ENCODE measurements at regions not wholly inside any gene's neighbourhood (a gene's known extent, or its start where the extent isn't known, plus 50 kb on each side); places are given as distances from the start of the nearest gene placed in this dataset.

DNA sequence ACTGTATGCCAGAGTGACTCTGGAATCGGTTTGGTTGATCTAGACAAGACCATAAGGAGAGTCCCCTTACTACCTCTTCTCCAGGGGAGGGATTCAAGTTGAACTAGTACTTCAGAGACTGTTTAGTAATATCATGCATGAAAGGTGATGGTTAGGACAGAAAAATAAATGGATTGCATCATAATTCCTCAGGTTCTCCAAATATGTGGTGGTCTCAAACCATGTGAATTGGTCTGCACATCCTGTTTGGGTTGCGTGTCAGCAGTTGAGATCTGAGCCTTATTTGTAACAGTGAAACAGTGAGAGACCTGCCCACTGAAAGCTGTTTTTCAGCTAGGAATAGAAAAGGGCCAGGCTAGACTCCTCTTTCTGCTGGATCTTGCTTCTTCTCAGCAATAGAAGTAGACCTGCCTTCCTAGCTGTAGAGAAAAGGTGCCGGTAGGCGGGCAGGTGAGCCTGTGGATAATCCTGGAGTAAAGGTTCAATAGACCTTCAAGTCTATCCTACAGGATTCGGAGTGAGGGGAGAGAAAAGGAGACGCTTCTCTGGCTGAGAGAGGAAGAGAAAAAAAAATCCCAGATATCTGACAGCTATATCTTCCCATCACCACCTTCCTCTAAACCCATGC lies 258.5 kb upstream of the E2F7 start:
- Histone ChIP-seq H3K14ac (ENCODE audit: low read length) (no peak overlapping the region), H3K4me1 (ENCODE audit: control insufficient read depth in 1 of 2, insufficient read depth in 2 of 2, low read length in 2 of 2) (peaks cover 2% of the 10 kb centered on the region in 2 experiments), H2AFZ (ENCODE audit: insufficient read depth, low read length, poor library complexity) (no peak overlapping the region), H3K27me3 (ENCODE audit: insufficient read depth, low read length) (peaks cover 12% of the 10 kb centered on the region), H2BK5ac (ENCODE audit: low read depth, low read length, poor library complexity) (no peak overlapping the region), H3K9ac (ENCODE audit: low read length) (no peak overlapping the region), H3K4me2 (ENCODE audit: low read length) (no peak overlapping the region), H3K36me3 (ENCODE audit: control insufficient read depth in 1 of 2, insufficient read depth in 2 of 2, low read length in 2 of 2) (no peaks in the 10 kb centered on the region), H4K91ac (ENCODE audit: low read depth, low read length) (no peak overlapping the region), H3K9me3 (ENCODE audit: insufficient read depth, low read depth, low read length) (no peaks in the 10 kb centered on the region), H4K8ac (ENCODE audit: low read depth, low read length) (no peak overlapping the region), H3K4ac (ENCODE audit: low read depth, low read length) (no peak overlapping the region), H3K79me1 (ENCODE audit: low read length) (no peaks in the 10 kb centered on the region), H3K79me2 (ENCODE audit: control insufficient read depth, insufficient read depth, low read length, poor library complexity) (no peaks in the 10 kb centered on the region), H2AK5ac (ENCODE audit: low read length) (no peak overlapping the region), H2BK12ac (ENCODE audit: low read length) (no peak overlapping the region), H3K27ac (ENCODE audit: low read depth, low read length) (no peak overlapping the region), H4K12ac (ENCODE audit: low read depth, low read length) (no peak overlapping the region), H3K18ac (ENCODE audit: low read length) (no peak overlapping the region), H3K4me3 (ENCODE audit: low read depth, low read length) (no peak overlapping the region), H2BK120ac (ENCODE audit: insufficient read depth, low read length, poor library complexity) (no peak overlapping the region), H3K23ac (ENCODE audit: low read length) (no peak overlapping the region)
- WGBS (ENCODE audit: extremely low coverage, insufficient coverage, insufficient read length): no CpG with 5 or more reads among the region's 6 CpGs
- DNase-seq: no peak

DNA sequence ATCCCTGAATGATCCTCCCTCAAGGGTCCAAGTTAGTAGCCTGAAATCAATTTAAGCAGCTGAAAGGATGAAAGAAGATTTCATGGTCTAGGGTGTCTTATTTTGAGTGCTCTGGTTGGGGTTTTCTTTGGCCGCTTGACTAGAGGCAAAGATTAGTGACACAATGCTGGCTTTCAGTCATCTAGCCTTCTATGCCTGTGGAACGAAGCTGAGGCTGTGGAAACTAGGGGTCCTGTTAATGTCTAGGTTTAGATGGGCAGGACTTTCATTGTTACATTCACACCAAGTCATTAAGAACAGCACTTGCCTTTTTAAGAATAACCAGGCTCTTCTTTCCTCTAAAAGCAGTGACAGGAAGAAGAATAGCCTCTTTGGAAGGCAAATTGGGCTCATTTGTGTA lies 253.8 kb upstream of the E2F7 start:
- no peak overlapping the region for H3K4ac ChIP-seq (ENCODE audit: low read depth, low read length)
- DNase-seq: no peak
- H4K12ac ChIP-seq (ENCODE audit: low read depth, low read length): no peak overlapping the region
- no peaks in the 10 kb centered on the region for H3K36me3 ChIP-seq (ENCODE audit: control insufficient read depth in 1 of 2, insufficient read depth in 2 of 2, low read length in 2 of 2)
- H2BK120ac ChIP-seq (ENCODE audit: insufficient read depth, low read length, poor library complexity): no peak overlapping the region
- no peak overlapping the region for H2AFZ ChIP-seq (ENCODE audit: insufficient read depth, low read length, poor library complexity)
- WGBS (ENCODE audit: extremely low coverage, insufficient coverage, insufficient read length): no CpG with 5 or more reads among the region's 2 CpGs
- H3K79me1 ChIP-seq (ENCODE audit: low read length): no peaks in the 10 kb centered on the region
- no peak overlapping the region for H4K91ac ChIP-seq (ENCODE audit: low read depth, low read length)
- H3K9ac ChIP-seq (ENCODE audit: low read length): no peak overlapping the region
- H3K27ac ChIP-seq (ENCODE audit: low read depth, low read length): no peak overlapping the region
- H3K18ac ChIP-seq (ENCODE audit: low read length): no peak overlapping the region
- H3K4me1 ChIP-seq (ENCODE audit: control insufficient read depth in 1 of 2, insufficient read depth in 2 of 2, low read length in 2 of 2): no peaks in the 10 kb centered on the region
- no peak overlapping the region for H2AK5ac ChIP-seq (ENCODE audit: low read length)
- H2BK5ac ChIP-seq (ENCODE audit: low read depth, low read length, poor library complexity): no peak overlapping the region
- H3K79me2 ChIP-seq (ENCODE audit: control insufficient read depth, insufficient read depth, low read length, poor library complexity): no peaks in the 10 kb centered on the region
- no peak overlapping the region for H3K23ac ChIP-seq (ENCODE audit: low read length)
- H3K27me3 ChIP-seq (ENCODE audit: insufficient read depth, low read length): no peaks in the 10 kb centered on the region
- H4K8ac ChIP-seq (ENCODE audit: low read depth, low read length): no peak overlapping the region
- no peak overlapping the region for H3K4me3 ChIP-seq (ENCODE audit: low read depth, low read length)
- H3K14ac ChIP-seq (ENCODE audit: low read length): no peak overlapping the region
- H3K9me3 ChIP-seq (ENCODE audit: insufficient read depth, low read depth, low read length): no peaks in the 10 kb centered on the region
- no peak overlapping the region for H3K4me2 ChIP-seq (ENCODE audit: low read length)
- H2BK12ac ChIP-seq (ENCODE audit: low read length): no peak overlapping the region

DNA sequence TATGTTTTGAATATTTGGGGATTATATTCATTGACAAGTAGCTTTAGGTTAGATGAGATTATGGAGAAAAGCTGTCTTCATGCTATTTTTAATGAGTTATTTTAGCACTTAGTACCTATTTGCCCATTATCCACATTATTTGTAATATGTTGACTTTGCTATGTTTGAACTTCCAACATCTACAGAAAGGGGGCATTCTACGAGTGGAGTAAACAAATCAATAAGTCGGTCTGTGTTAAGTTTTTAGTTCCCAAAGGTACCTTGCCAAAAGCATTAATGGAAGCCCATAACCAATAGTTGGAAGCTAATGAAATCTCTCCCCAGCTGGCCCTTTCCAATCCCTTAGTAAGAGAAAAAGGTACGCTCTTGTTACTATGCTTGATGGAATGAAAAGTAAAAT lies 250.0 kb upstream of the E2F7 start:
- Histone ChIP-seq H2AK5ac (ENCODE audit: low read length) (no peak overlapping the region), H3K18ac (ENCODE audit: low read length) (no peak overlapping the region), H3K4ac (ENCODE audit: low read depth, low read length) (no peak overlapping the region), H3K4me2 (ENCODE audit: low read length) (no peak overlapping the region), H3K4me1 (ENCODE audit: control insufficient read depth in 1 of 2, insufficient read depth in 2 of 2, low read length in 2 of 2) (no peaks in the 10 kb centered on the region), H2BK5ac (ENCODE audit: low read depth, low read length, poor library complexity) (no peak overlapping the region), H3K27me3 (ENCODE audit: insufficient read depth, low read length) (no peaks in the 10 kb centered on the region), H3K4me3 (ENCODE audit: low read depth, low read length) (no peak overlapping the region), H3K79me2 (ENCODE audit: control insufficient read depth, insufficient read depth, low read length, poor library complexity) (no peaks in the 10 kb centered on the region), H3K23ac (ENCODE audit: low read length) (no peak overlapping the region), H3K9me3 (ENCODE audit: insufficient read depth, low read depth, low read length) (no peaks in the 10 kb centered on the region), H2AFZ (ENCODE audit: insufficient read depth, low read length, poor library complexity) (no peak overlapping the region), H3K9ac (ENCODE audit: low read length) (no peak overlapping the region), H3K27ac (ENCODE audit: low read depth, low read length) (no peak overlapping the region), H4K8ac (ENCODE audit: low read depth, low read length) (no peak overlapping the region), H4K91ac (ENCODE audit: low read depth, low read length) (no peak overlapping the region), H3K79me1 (ENCODE audit: low read length) (no peaks in the 10 kb centered on the region), H2BK120ac (ENCODE audit: insufficient read depth, low read length, poor library complexity) (no peak overlapping the region), H4K12ac (ENCODE audit: low read depth, low read length) (no peak overlapping the region), H2BK12ac (ENCODE audit: low read length) (no peak overlapping the region), H3K36me3 (ENCODE audit: control insufficient read depth in 1 of 2, insufficient read depth in 2 of 2, low read length in 2 of 2) (no peaks in the 10 kb centered on the region), H3K14ac (ENCODE audit: low read length) (no peak overlapping the region)
- DNase-seq: no peak
- WGBS (ENCODE audit: extremely low coverage, insufficient coverage, insufficient read length): no CpG with 5 or more reads among the region's 3 CpGs

DNA sequence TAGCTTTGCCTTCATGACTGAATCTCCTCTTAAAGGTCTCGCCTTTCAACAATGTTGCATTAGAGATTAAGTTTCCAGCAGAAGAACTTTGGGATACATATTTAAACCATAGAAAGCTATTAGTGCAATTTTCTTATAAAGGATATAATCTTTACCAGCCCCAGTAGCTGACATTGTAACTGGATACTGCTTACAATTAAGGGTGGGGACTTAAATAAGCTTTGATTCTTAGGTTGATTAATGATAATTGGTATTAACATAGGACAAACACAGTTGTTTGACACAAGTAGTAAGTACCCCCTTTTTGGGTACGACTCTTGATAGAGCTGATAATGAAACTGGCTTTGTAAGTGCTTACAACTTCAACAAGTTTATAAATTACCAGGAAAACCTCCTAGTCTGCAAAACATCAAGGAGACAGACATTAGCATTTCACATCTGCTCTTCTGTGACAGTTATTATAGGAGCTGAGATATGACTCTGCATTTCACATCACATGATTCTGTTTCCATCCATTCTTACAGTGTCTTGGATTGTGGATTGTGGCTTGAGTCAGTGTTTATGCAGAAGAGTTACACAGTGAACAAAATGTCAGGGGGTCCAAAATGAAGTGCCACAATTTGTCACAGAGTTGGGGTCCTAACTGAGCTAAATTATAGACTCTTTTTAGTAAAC lies 249.1 kb upstream of the E2F7 start:
- no peak overlapping the region for H3K4ac ChIP-seq (ENCODE audit: low read depth, low read length)
- H3K18ac ChIP-seq (ENCODE audit: low read length): no peak overlapping the region
- no peak overlapping the region for H3K27ac ChIP-seq (ENCODE audit: low read depth, low read length)

More for the DNA sequence above, 249.1 kb upstream of the E2F7 start:
- no peak for DNase-seq
- Histone ChIP-seq H4K91ac (ENCODE audit: low read depth, low read length) (no peak overlapping the region), H4K8ac (ENCODE audit: low read depth, low read length) (no peak overlapping the region), H3K4me3 (ENCODE audit: low read depth, low read length) (no peak overlapping the region), H3K79me2 (ENCODE audit: control insufficient read depth, insufficient read depth, low read length, poor library complexity) (no peaks in the 10 kb centered on the region), H3K9ac (ENCODE audit: low read length) (no peak overlapping the region), H2AFZ (ENCODE audit: insufficient read depth, low read length, poor library complexity) (no peak overlapping the region), H3K23ac (ENCODE audit: low read length) (no peak overlapping the region), H3K9me3 (ENCODE audit: insufficient read depth, low read depth, low read length) (no peaks in the 10 kb centered on the region), H3K36me3 (ENCODE audit: control insufficient read depth in 1 of 2, insufficient read depth in 2 of 2, low read length in 2 of 2) (no peaks in the 10 kb centered on the region), H3K14ac (ENCODE audit: low read length) (no peak overlapping the region), H3K4me2 (ENCODE audit: low read length) (no peak overlapping the region), H3K4me1 (ENCODE audit: control insufficient read depth in 1 of 2, insufficient read depth in 2 of 2, low read length in 2 of 2) (no peaks in the 10 kb centered on the region), H2AK5ac (ENCODE audit: low read length) (no peak overlapping the region), H3K27me3 (ENCODE audit: insufficient read depth, low read length) (no peaks in the 10 kb centered on the region), H2BK120ac (ENCODE audit: insufficient read depth, low read length, poor library complexity) (no peak overlapping the region), H2BK12ac (ENCODE audit: low read length) (no peak overlapping the region), H2BK5ac (ENCODE audit: low read depth, low read length, poor library complexity) (no peak overlapping the region), H3K79me1 (ENCODE audit: low read length) (no peaks in the 10 kb centered on the region), H4K12ac (ENCODE audit: low read depth, low read length) (no peak overlapping the region)
- WGBS (ENCODE audit: extremely low coverage, insufficient coverage, insufficient read length): no CpG with 5 or more reads among the region's 2 CpGs
